ENCODE measurements at regions not wholly inside any gene's neighbourhood (a gene's known extent, or its start where the extent isn't known, plus 50 kb on each side); places are given as distances from the start of the nearest gene placed in this dataset.
"Not testable (repeated sequence)": the region's sequence is repeated elsewhere in the genome, so short reads cannot be mapped to it uniquely, and the experiment has no call there.

GRCh38 chr3:152213203-152213602, 55.5 kb upstream of the MBNL1 start:
- no peaks in the 10 kb centered on the region for H3K27me3 ChIP-seq
- H3K4me3 ChIP-seq = no peak overlapping the region
- no peak for TF ChIP-seq POLR2A (IDR thresholded peaks at IDR 0.05)
- no peak for TF ChIP-seq CTCF (IDR thresholded peaks at IDR 0.05)
- intact Hi-C loops (cut with DNase I) = no loop called here
- no peaks in the 10 kb centered on the region for H3K9me3 ChIP-seq
- no peak for DNase-seq
- H3K4me1 ChIP-seq = no peaks in the 10 kb centered on the region
- H3K27ac ChIP-seq = peak overlapping the region in 1 of 4 donors; percentile 15
- no peaks in the 10 kb centered on the region for H3K36me3 ChIP-seq

GRCh38 chr3:152213938-152214337, 54.8 kb upstream of the MBNL1 start:
- Histone ChIP-seq H3K36me3 (no peaks in the 10 kb centered on the region), H3K9me3 (no peaks in the 10 kb centered on the region), H3K4me3 (no peak overlapping the region), H3K4me1 (no peaks in the 10 kb centered on the region), H3K27ac (no peak overlapping the region), H3K27me3 (no peaks in the 10 kb centered on the region)
- DNase-seq = no peak
- WGBS, 2 donors = 88 to 90% methylated on average over 1 of the region's 1 CpG
- TF ChIP-seq POLR2A (IDR thresholded peaks at IDR 0.05) (no peak), CTCF (IDR thresholded peaks at IDR 0.05) (no peak)
- intact Hi-C loops (cut with DNase I) = no loop called here

DNA sequence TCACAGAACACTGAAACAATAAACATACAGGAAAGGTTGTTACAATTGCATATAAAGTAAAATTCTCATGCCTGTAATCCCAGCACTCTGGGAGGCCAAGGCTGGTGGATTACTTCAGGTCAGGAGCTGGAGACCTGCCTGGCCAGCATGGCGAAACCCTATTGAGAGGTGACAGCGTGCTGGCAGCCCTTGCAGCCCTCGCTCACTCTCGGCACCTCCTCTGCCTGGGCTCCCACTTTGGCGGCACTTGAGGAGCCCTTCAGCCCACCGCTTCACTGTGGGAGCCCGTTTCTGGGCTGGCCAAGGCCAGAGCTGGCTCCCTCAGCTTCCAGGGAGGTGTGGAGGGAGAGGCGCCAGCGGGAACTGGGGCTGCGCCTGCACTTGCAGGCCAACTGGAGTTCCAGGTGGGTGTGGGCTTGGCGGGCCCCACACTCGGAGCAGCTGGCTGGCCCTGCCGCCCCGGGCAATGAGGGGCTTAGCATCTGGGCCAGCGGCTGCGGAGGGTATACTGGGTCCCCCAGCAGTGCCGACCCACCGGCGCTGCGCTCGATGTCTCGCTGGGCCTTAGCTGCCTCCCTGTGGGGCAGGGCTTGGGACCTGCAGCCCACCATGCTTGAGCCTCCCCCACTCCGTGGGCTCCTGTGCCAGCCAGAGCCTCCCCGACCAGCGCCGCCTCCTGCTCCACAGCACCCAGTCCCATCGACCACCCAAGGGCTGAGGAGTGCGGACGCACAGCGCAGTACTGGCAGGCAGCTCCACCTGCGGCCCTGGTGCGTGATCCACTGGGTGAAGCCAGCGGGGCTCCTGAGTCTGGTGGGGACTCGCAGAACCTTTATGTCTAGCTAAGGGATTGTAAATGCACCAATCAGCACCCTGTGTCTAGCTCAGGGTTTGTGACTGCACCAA, 51.5 kb upstream of the MBNL1 start:
- H3K4me3 ChIP-seq; intact Hi-C loops (cut with DNase I); H3K27me3 ChIP-seq; H3K9me3 ChIP-seq; DNase-seq; H3K4me1 ChIP-seq; H3K36me3 ChIP-seq: not testable (repeated sequence)
- WGBS, 2 donors = 93 to 98% methylated on average over 8 to 12 of the region's 34 CpGs
- H3K27ac ChIP-seq = peak overlapping the region in 1 of 4 donors; percentile 8

DNA sequence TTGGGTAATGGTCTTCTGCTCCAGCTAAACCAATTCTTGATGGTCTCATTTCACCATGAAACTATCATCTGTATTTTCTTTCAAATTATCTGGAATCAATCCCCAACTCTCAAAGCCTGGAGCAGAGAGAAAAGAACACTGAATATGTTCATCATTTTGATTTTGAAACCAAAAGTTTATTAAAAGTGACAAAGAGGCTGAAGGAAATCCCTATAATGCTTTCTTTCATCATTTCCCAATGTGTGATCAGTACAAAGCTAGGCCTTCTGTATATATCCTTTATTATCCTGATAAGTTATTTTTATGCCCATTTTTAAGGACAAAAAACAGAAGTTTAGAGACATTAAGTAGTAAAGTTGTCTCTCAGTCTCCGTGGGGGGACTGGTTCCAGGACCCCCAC, 50.1 kb upstream of the MBNL1 start:
- TF ChIP-seq CTCF (IDR thresholded peaks at IDR 0.05) = no peak
- no peak for TF ChIP-seq POLR2A (IDR thresholded peaks at IDR 0.05)
- H3K36me3 ChIP-seq = no peaks in the 10 kb centered on the region
- DNase-seq = no peak
- WGBS, 2 donors = 81 to 82% methylated on average over 1 of the region's 1 CpG
- H3K4me1 ChIP-seq = peaks cover 7 to 13% (median 7%) of the 10 kb centered on the region in 3 donors
- no peaks in the 10 kb centered on the region for H3K9me3 ChIP-seq
- no peak overlapping the region for H3K4me3 ChIP-seq
- H3K27me3 ChIP-seq = no peaks in the 10 kb centered on the region
- no peak overlapping the region for H3K27ac ChIP-seq
- intact Hi-C loops (cut with DNase I) = no loop called here

Data from esophagus squamous epithelium (tissue), 5 donors.